Body of pancreas (tissue), 4 donors: ENCODE measurements at regions not wholly inside any gene's neighbourhood (a gene's known extent, or its start where the extent isn't known, plus 50 kb on each side); places are given as distances from the start of the nearest gene placed in this dataset.

Experiments
- ATAC-seq: fragments of 150-250 bp; one replicate; pipeline ENCODE4 v1.9.1; 2016
- DNase-seq, 4 donors: peaks; one replicate each; pipeline ENCODE4 v3.0.0-alpha.2; 2019
- H3K27ac ChIP-seq, 4 donors: fragments of 200-600 bp; sonication (generic); 1 replicate in 3 of 4; 2 replicates in 1 of 4; pipeline versions ENCODE4 v1.5.1 to v1.6.1; 2016 to 2019; ENCODE audit warnings: mild to moderate bottlenecking in 1 of 4, mixed read lengths in 1 of 4, moderate library complexity in 1 of 4
- H3K27me3 ChIP-seq, 2 donors: fragments of 200-600 bp; sonication (generic); one replicate each; pipeline ENCODE4 v1.6.0; 2016; ENCODE audit warnings: mild to moderate bottlenecking in 1 of 2
- H3K36me3 ChIP-seq, 2 donors: fragments of 200-600 bp; sonication (generic); replicated peaks in 1 of 2; 2 replicates each; pipeline ENCODE4 v1.5.1; 2016; ENCODE audit warnings: low read depth in 2 of 2; ENCODE audit not compliant: insufficient read depth in 1 of 2
- H3K4me1 ChIP-seq: fragments of 200-600 bp; sonication (generic); one replicate; pipeline ENCODE4 v1.6.0; 2016
- H3K4me3 ChIP-seq, 2 donors: fragments of 200-600 bp; sonication (generic); 1 replicate in 1 of 2; 2 replicates in 1 of 2; pipeline ENCODE4 v1.5.1; 2016 to 2019
- H3K9me3 ChIP-seq, 3 donors: fragments of 200-600 bp; sonication (generic); 1 replicate in 2 of 3; 2 replicates in 1 of 3; pipeline ENCODE4 v1.5.1; 2016
- POLR2A ChIP-seq, 3 donors: fragments of 450-650 bp; IDR thresholded peaks; one replicate each; pipeline ENCODE4 v1.6.1; 2016; ENCODE audit warnings: antibody characterized with exemption in 3 of 3, mild to moderate bottlenecking in 2 of 3
- WGBS, 2 donors: methylation state at CpG; one replicate each; pipeline ENCODE4 v1.1.5; 2017; 5-methylcytosine and 5-hydroxymethylcytosine counted together
- intact Hi-C: fragments of 100-400 bp; cut with DNase I; formaldehyde crosslinking; loops from one replicate; pipeline ENCODE4 v1.15.1; 2023
- TF ChIP-seq, protein P1 (sequence below), 7 experiments: fragments of 450-650 bp in 4 of 7; fragments of 200-600 bp in 3 of 7; sonication (generic) in 3 of 7; IDR thresholded peaks; one replicate each; pipeline ENCODE4 v1.5.1; 2016 to 2019; ENCODE audit warnings: antibody characterized with exemption in 7 of 7

DNA sequence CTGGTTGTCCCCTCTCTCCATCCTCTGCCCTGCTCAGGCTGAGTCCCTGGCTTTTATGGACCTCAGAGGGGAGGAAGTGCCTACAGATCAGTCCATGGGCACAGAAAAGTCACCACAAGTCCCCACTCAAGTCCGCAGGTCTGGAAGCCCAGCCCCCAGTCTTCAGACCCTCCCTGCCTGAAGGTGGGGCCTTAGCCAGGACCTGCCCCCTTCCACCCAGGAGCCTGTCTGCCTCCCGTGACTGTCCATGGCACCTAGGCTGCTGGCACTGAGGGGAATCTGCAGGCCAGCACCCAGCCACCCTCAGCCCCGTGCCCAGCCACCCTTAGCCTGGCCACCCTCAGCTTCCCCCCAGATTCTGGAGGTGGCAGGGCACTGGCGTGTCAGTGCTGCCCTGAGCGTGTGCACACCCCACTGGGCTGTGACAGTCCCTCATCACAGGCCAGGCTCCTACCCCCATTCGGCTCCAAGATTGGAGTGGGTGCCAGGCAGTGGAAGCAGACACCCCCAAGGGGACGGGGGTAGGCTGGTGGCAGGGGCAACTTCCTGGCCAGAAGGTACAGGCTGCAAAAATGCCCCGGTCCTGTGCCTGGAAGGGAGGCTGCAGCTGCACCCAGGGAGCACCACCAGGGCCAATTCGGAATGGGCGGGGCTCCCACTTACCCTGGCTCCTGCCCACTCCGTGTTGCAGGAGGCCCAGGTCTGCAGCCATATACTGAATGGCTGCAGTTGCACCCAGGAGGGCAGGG is 154.7 kb upstream of the RMP24 start:
- WGBS, 2 donors: 68 to 80% methylated on average over 2 to 10 of the region's 11 CpGs
- Histone ChIP-seq H3K4me1 (no peaks in the 10 kb centered on the region), H3K9me3 (no peaks in the 10 kb centered on the region), H3K4me3 (no peak overlapping the region), H3K36me3 (no peaks in the 10 kb centered on the region), H3K27ac (no peak overlapping the region), H3K27me3 (no peaks in the 10 kb centered on the region)
- TF ChIP-seq, protein P1, sequence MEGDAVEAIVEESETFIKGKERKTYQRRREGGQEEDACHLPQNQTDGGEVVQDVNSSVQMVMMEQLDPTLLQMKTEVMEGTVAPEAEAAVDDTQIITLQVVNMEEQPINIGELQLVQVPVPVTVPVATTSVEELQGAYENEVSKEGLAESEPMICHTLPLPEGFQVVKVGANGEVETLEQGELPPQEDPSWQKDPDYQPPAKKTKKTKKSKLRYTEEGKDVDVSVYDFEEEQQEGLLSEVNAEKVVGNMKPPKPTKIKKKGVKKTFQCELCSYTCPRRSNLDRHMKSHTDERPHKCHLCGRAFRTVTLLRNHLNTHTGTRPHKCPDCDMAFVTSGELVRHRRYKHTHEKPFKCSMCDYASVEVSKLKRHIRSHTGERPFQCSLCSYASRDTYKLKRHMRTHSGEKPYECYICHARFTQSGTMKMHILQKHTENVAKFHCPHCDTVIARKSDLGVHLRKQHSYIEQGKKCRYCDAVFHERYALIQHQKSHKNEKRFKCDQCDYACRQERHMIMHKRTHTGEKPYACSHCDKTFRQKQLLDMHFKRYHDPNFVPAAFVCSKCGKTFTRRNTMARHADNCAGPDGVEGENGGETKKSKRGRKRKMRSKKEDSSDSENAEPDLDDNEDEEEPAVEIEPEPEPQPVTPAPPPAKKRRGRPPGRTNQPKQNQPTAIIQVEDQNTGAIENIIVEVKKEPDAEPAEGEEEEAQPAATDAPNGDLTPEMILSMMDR (IDR thresholded peaks at IDR 0.05): no peak
- TF ChIP-seq POLR2A (IDR thresholded peaks at IDR 0.05): no peak
- intact Hi-C loops: no loop called here
- ATAC-seq (no peak), DNase-seq (no peak)

DNA sequence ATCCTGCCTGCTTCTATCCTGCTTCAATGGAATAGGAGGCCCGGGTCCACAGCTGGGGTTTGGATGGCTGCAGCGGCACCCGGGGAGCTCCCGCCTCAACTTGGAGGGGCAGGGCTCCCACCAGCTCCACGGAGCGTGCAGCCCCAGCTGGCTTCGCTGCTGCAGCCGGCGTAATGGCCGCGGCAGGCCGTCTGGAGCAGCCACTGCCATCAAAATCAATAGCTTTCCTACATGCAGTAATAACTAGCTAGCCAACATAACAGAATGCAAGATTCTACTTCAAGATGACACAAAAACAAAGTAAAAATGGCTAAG is 154.2 kb upstream of the RMP24 start:
- Histone ChIP-seq H3K36me3 (no peaks in the 10 kb centered on the region), H3K9me3 (no peaks in the 10 kb centered on the region), H3K27ac (no peak overlapping the region), H3K27me3 (no peaks in the 10 kb centered on the region), H3K4me1 (no peaks in the 10 kb centered on the region), H3K4me3 (no peak overlapping the region)
- ATAC-seq (no peak), DNase-seq (no peak)
- no peak for TF ChIP-seq POLR2A (IDR thresholded peaks at IDR 0.05)
- TF ChIP-seq, protein P1 (IDR thresholded peaks at IDR 0.05): no peak
- WGBS, 2 donors: 56 to 71% methylated on average over 8 to 11 of the region's 12 CpGs
- intact Hi-C loops: no loop called here

DNA sequence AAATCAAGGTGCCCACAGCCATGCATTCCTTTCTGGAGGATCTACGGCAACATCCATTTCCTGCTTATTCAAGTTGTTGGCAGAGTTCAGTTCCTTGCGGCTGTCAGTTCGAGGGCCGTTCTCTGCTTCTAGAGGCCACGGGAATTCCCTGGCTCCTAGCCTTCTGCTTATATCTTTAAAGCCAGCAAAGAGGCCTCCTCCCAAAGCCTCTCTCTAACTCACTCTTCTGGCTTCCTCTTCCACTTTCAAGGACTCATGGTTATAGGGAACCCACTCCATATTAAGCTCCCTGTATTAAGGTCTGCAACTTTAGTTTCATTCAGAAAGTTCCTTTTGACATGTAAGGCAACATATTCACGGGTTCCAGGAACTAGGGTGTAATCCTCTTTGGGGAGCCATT is 150.1 kb upstream of the RMP24 start:
- intact Hi-C loops: no loop called here

DNA sequence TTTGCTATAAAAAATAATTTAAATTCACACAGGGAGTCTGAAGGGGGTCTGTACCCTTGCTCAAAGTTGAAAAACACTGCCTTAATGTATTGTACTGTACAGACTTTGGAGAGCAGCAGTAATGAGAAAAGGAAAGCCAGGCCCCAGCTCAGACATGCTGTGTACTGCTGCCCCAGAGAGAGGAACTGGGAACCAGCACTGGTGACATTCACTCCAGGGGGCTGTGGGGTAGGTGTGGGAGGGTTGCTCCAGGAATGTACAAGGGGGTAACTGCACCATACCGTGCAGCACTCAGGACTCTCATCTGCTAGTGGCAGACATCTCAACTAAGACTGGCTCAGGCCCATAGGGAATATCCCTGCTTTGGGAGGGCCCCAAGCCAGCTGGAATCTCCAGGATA is 146.0 kb upstream of the RMP24 start:
- Histone ChIP-seq H3K27me3 (no peaks in the 10 kb centered on the region), H3K4me1 (no peaks in the 10 kb centered on the region), H3K9me3 (no peaks in the 10 kb centered on the region), H3K27ac (no peak overlapping the region), H3K4me3 (no peak overlapping the region), H3K36me3 (no peaks in the 10 kb centered on the region)
- DNase-seq (no peak), ATAC-seq (no peak)
- 57% methylated on average over 1 of the region's 1 CpG; no CpG with 5 or more reads in 1 of the 2 donors for WGBS, 2 donors
- intact Hi-C loops: no loop called here
- no peak for TF ChIP-seq POLR2A (IDR thresholded peaks at IDR 0.05)
- TF ChIP-seq, protein P1 (IDR thresholded peaks at IDR 0.05): no peak

More for the DNA sequence above, 150.1 kb upstream of the RMP24 start:
- Histone ChIP-seq H3K9me3 (no peaks in the 10 kb centered on the region), H3K4me3 (no peak overlapping the region), H3K4me1 (no peaks in the 10 kb centered on the region), H3K27ac (no peak overlapping the region), H3K36me3 (no peaks in the 10 kb centered on the region), H3K27me3 (no peaks in the 10 kb centered on the region)
- no peak for ATAC-seq
- TF ChIP-seq POLR2A (IDR thresholded peaks at IDR 0.05): no peak
- WGBS, 2 donors: 53 to 76% methylated on average over 6 of the region's 6 CpGs
- no peak for DNase-seq

DNA sequence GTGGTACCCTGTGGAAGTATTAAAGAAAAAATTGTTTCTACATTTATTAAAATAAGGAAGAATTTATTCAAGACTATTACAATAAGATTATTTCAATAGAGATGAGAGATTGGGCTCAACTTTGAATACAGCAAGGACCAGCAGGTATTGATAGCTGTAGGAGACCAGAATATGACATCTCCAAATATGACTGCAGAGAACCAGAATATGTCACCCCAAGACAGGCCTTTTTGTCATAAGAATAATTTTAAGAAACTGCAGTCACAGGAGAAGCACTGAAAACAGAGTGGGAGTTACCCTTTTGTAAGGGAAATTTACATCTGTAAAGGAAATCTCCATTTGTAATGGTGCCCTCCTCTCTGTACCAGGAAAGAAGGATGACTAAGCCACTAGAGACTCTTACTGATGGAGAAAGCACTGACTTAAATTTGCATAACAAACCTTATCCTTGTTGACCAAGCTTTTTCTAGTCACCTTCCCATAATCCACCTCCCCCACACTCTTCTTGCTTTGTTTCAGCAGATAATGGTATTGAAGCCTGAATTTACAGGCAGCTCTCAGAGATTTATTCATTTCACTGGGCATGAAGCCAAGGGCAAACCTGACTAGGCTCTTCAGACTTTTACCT is 145.1 kb upstream of the RMP24 start:
- ATAC-seq (no peak), DNase-seq (no peak)
- intact Hi-C loops: no loop called here

More for the DNA sequence above, 145.1 kb upstream of the RMP24 start:
- Histone ChIP-seq H3K4me3 (no peak overlapping the region), H3K27ac (no peak overlapping the region), H3K4me1 (no peaks in the 10 kb centered on the region), H3K36me3 (no peaks in the 10 kb centered on the region), H3K27me3 (no peaks in the 10 kb centered on the region), H3K9me3 (peaks cover 0 to 5% (median 0%) of the 10 kb centered on the region in 3 donors)
- TF ChIP-seq, protein P1 (IDR thresholded peaks at IDR 0.05): no peak
- TF ChIP-seq POLR2A (IDR thresholded peaks at IDR 0.05): no peak
